Medulla oblongata (tissue), 1 donor: ENCODE measurements at regions not wholly inside any gene's neighbourhood (a gene's known extent, or its start where the extent isn't known, plus 50 kb on each side); places are given as distances from the start of the nearest gene placed in this dataset.

ENCODE experiments used
- DNase-seq: peaks from one replicate; pipeline ENCODE4 v3.0.0-alpha.2; 2015; ENCODE audit errors: extremely low spot score

DNA sequence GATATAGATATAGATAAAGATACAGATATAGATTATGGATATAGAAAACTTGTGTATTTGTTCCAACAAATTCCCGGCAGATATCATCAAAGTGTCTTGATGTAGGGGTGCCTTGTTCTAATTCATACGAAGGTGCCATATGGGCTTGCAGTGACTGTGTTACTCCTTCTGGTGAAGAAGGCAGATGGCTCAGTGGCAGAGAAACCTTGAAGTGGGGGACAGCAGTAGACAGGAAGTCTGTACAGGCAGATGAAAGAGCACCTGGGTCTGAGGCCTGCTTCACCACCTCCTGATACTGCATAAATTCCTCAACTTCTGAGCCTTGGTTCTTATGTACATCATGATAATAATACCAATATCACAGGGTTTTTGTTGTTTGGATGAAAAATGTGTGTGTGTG lies 179.5 kb upstream of the GATB start:
- DNase-seq: no peak

DNA sequence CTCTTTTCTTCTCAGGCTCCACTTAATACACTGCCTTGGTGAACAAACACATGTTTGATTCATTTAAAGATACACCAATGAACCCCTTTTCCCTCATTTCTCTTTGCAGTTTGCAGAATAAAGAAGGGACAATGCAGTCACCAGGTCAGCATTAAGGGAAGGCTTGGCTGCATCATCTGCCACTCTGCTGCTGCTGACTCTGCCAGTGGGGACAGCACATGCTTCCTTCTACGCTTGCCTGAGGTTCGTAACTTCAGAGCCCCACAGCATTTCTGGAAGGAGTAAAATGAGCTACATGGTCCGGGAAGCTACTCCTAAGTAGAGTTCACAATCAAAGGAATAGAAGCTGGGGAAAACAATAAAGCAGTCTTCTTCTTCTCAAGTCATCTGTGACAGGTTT lies 178.9 kb upstream of the GATB start:
- DNase-seq: no peak

DNA sequence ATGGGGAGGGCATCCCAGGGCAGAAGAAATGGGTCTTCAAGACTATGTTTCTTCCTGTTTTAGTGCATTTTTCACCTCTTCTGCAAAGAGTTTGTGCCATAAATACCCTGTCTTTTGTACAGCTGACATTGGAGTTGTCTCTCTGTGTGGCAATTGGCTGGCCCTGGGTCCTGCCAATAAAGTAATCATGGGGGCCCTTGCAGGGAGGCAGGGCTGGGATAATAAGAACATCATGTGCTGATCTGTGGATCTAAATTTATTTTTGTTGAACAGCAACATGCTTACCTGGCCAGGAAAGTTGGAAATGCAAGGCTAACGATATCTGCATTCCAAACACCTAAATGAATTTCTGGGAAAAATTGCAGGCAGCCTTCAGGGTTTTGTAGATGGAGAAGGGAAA lies 174.6 kb upstream of the GATB start:
- DNase-seq: no peak

DNA sequence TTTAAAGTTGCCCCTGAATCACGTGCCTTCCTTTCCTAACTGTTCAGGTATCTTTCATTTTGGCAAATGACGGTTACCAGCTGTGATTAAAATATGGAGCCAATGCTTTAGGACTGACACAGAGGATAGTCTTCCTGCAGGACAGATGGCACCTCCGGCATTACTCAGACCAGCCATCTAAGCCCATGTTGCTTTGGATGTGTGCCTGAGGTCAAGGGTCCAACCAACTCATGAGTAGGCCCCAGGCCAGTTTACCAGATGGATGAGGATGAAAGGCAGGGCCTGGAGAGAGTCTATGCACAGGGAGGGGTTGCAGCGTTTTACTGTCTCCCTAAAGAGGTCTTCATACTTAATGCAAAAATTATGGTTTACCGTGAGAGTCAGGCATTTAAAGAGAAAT lies 174.0 kb upstream of the GATB start:
- no peak for DNase-seq

DNA sequence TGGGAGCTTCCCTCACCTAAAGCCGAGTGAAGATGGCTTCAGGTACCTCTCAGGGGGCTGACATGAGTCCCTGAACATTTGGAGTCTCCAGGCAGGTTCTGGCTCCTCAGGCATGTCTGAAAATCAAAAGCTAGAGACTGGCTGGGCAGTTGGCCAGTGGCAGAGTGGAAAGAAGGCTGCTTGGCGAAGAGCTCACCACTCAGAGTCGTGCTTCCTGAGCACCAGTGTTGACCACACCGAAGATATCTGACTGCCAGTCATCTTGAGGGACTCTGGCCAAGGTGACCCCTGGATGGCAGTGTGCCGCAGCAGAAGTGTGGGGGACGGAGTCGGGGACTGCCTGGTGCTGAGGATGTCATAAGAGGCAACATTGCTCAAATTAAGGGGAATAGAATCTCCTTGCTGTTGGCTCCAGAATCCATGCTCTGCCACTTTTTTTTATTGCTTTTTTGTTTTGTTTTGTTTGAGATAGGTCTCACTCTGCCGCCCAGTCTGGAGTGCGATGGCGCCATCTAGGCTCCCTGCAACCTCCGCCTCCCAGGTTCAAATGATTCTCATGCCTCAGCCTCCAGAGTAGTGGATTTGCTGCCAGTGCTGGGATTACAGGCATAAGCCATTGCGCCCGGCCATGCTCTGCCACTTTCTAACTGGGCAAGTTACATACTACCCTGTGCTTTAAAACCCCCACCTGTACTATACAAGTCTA lies 172.5 kb upstream of the GATB start:
- DNase-seq: peak; percentile 13

DNA sequence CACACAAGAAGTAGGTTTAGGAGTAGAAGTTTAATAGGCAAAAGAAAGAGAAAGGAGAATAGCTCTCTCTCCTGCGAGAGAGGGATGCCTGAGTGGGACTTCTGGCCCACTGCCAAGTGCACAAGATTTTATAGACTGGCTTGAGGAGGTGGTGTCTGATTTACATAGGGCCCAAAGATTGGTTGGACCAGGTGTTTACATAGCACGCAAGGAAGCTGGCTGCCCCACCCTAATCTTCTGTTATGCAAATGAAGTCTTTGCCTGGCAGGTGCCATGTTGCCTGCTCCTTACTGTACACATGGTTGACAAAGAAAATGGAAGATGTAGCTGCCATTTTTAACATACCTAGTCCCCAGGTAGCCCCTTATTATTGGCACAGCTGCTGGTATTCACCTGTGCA lies 170.8 kb upstream of the GATB start:
- DNase-seq: no peak

DNA sequence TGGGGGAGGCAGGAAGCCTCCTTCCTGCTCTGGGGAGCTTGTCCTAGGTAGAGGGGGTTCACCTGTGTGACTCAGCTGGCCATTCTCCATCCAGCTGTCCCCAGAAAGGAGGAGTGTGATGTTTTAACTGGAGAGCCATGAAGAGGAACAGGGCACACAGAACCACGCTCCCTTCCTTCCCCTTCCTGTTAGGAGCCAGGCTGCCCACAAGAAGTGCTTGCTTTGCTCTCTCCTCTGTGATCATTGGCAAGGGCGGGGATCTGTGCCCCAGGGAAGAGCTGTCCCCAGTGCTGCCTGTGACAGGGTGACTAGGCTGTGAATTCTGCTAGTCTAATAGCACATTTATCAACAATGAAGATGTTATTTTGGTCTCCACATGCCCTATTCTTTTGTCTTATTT lies 169.6 kb upstream of the GATB start:
- no peak for DNase-seq

DNA sequence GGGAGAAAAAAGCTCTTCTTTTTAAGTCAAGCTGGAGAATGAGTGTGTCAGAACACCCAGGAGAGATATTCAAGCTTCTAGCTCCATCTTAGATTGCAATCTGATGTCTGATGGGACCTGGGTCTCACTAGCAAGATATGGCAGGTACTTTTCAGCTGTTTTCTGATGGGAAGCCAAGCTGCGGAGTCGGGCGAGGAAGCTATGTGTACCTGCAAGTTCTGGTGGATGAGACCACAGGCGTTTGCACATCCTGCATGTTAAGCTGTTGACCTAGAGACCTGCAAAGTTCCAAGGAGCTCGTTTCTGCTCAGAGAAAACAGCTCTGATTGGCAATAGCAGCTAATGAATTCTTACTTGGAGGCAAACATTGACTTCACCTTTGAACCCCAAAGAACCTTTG lies 167.3 kb upstream of the GATB start:
- DNase-seq: no peak

DNA sequence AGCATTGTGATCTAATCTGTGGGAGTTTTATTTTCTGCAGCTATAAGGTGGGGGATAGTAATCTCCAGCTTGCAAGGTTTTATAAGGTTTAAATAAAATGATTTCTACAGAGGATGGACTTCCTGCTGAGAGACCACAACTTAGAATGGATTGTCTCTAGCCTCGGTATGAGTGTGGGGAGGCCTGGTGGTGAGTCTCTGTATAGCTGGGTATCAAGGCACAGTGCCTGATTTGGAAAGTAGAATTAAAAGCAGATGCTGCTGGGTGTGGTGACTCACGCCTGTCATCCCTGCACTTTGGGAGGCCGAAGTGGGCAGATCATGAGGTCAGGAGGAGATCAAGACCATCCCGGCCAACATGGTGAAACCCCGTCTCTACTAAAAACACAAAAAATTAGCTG lies 162.0 kb upstream of the GATB start:
- no peak for DNase-seq

DNA sequence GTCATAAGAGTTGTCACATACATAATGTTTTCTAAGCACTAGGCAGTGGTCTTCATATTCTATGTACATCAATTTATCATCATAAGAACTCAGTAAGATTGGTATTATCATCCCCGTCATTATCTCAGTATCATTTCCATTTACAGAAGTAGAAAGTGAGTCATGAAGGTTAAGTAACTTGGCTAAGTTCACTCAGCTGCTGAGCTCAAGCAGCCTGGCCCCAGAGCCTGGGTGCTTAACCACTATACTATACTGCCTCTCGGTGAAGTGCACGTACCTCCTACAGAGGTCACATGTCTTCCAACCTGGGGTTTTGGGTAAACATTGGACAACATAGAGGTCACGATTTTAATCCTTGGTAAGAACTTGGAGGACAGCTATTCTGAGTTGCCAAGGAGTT lies 161.5 kb upstream of the GATB start:
- DNase-seq: no peak

DNA sequence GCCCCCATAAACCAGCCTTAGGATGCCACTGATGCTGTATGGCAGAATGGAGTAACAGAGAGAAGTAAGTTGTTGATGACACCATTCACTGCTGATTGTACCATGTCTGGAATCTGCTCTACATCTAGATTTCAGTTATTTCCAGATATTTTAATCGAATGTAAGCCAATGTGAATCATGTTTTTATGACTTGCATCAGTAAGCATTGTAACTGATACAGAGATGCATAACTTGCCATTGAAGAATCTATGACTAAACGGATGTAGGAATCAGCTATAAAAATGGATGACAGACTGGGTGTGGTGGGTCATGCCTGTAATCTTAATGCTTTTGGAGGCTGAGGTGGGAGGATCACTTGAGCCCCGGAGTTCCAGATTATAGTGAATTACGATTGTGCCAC lies 161.0 kb upstream of the GATB start:
- no peak for DNase-seq

DNA sequence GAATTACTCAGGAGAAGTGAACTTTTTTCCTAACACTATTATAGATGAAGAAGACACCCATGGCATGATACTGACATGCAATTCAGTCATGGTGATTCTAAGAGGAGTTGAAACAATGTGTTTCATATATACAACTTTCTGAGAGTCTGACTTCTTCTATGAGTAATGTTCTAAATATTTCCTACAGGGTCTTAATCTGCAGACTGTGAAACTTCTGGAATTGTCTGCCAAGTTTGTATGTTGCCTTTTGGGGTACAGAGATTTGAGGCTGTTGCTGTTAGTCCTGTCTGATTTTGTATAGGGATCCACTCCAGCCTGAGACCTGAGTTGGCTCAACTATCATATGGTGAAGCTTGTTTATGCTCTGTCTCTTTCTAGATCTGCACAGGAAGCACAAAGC lies 160.6 kb upstream of the GATB start:
- DNase-seq: no peak

DNA sequence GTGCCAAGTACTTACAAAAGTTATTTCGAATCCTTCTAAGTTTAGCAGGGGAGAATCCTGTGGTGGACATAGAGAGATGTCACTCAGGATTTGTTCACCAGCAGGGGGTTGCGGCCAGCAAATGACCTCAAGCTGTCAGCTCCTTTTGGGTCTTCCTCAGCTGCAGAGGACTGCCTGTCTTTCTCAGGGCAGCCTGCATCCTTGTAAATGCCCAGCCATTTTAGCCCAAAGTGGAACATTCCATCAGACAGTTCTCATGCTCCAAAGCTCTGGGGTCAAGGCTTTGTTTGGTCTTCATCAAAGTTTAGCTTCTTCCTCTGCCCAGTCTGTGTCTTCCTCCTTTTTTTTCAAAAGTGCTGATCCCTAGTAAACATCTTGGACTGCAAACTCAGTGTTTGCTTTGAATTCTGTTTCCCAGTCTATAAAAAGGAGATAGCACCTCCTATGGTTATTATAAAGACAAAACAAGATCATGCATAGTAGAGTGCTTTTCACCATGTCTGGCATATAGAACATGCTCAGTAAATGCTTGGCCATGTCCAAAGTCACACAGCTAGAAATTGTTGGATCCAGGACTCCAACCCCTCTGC lies 156.4 kb upstream of the GATB start:
- no peak for DNase-seq

DNA sequence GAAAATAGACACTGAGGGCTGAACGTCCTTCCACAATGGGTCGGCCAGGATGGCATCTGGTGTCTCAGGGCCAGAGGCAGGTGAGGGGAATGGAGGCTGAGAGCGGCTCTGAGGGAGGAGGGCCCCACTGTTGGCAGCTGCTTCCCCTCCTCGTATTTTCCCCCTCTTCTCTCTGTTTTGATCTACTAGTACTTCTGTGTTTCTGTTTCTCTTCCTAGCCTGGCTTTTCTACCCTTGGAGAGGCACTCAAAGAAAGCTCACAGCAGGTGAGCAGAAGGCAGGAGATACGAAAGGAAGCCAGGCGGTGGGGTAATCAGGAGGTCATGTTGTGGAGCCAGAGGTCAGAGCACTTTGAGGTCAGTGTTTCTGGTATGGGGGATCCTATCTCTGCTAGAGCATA lies 151.8 kb upstream of the GATB start:
- no peak for DNase-seq

DNA sequence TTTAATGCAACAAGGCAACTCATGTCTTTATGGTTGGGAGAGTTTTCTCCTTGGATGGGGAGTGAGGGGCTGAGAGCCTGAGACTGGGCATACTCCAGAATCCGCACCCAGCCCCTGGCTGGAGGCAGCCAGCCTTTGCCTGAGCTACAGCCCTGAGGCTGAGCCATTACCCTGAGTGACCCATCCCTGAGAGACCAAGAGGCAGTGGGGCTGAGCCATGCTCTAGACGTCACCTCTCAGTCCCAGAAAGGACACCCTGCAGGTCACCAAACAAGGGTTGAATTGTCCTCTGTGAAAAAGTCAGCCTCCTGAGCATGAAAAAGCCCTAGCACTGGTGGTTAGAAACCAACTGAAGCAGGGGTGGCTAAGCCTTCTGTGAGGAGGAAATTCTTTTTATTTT lies 151.2 kb upstream of the GATB start:
- no peak for DNase-seq

DNA sequence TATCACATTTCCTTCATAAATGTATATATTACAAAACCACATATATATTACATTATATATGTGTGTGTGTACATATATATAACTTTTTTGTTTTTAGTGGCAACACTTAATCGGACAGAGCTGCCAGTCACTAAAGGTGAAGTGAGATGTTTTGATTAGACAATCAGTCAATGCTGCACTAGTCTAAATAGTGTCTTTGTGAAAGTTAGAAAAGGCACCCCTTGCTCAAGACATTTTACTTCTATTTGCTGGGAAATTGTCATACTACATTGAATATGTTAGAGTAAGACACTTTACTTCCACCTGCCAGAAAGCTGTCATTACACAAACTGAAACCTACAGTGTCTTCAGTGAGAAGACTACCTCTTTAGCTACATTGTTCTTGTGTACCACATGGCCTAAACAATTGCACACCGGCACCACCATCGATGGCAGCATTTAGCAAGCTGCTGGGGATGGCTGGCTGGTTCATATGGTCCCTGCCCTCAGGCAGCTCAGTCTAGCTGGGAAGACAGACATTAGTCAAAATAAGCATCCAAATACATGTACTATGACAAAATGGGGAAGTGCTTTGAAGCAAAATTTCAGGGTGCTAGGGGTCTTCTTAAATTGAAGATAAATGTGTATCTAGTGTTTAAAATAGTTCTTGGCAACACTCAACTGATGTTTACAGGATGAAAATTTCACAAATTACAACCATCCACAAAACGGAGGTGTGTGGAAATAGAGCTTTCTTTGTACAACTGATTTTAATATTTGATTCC lies 148.1 kb upstream of the GATB start:
- no peak for DNase-seq

DNA sequence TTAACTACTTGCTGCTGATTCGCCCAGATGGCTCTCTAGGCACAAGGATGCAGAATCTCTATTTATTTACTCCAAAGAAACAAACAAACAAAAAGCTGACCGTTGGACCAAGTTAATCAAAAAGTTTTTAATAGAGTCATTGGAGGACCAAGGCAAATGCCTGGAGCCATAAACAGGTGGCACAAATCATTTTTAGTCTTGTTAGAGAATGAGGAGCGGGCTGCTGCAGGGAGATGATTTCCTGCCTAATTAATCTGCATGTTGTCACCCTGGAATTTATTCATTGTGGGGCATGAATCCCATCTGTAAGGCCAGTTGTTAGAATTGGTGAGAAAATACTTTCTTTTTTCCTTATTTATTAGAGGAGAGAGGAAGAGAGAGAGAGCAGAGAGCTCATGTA lies 147.4 kb upstream of the GATB start:
- DNase-seq: no peak

DNA sequence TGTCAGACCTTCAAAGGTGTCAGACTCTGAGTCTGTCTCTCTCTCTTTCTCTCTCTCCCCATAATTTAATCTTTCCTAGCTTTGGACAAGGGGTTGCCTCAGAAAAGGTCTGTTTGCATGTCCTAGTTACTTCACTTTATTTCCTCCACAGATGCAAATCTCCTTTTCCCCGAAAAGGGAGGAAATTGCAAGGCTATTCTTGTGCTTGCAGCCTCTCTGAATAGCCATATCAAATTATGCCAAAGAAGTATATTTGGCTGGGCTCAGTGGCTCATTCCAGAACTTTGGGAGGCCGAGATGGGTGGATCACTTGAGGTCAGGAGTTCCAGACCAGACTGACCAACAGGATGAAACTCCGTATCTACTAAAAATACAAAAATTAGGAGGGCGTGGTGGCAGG lies 145.6 kb upstream of the GATB start:
- DNase-seq: no peak

DNA sequence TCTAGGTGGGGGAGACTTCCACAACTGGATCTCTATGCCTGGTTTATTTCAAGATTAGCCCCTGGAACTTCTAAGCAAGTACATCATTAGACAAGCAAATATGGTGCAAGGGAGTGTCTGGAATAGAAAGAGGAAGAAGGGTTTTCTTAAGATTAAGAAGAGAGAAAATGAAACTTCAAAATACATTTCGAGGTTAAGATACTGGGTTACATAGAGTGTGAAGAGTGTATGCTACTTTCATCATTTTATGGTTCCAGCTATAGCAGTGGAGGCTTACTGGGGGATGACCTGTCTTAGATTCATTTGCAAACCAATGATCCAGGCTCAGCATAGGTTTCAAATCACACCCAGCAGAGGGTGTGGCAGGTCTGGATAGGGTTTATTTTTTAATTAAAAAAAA lies 144.4 kb upstream of the GATB start:
- no peak for DNase-seq

DNA sequence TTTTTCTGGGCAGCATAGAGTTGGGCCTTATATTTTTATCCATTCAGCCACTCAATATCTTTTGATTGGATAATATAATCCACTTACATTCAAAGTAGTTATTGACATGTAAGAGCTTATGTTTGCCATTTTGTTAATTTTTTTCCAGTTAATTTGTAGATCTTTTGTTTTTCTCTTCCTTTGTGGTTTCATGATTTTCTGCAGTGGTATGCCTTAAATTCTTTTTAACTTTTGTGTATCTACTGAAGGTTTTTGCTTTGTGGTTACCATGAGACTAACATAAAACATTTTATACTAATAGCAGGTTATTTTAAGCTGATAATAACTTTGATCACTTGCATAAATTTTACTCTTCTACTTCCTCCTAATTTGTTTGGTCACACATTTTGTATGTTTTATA lies 140.8 kb upstream of the GATB start:
- no peak for DNase-seq

DNA sequence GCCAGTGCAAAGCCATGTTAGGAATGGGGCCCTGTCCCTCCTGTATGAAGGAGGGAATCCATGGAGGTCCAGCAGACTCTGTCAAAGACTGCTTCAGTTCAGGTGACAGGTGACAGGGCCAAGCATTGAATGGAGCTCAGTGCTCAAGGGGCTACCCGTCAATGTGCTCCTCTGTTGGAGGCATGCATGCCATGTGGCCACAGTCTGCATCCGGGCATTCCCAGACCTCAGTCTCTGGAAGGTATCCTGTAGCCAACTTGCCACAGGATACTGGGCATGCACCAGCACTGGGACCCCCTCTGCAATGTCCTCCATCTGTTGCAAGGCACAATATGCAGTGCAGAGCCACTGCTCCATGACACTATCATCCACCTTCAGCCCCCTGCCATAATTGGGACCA lies 136.1 kb upstream of the GATB start:
- DNase-seq: no peak

DNA sequence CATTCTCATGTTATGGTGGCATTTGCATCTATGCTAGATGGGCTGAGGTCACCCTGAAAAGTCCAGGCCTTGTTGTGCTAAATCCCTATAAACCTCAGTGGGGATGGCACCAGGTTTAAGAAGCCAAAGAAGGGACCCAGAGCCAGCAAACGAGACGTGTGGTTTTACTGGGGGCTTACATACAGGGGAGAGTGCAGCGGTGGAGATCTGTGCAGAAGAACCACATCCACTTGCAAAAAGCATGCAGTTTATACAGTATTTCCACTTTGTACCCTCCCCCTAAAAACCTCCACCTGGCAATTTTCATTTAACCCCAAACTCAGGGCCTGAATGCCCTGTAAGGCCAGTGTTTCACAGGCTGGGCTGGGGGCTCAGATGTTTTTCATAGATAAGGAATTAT lies 134.9 kb upstream of the GATB start:
- DNase-seq: no peak

DNA sequence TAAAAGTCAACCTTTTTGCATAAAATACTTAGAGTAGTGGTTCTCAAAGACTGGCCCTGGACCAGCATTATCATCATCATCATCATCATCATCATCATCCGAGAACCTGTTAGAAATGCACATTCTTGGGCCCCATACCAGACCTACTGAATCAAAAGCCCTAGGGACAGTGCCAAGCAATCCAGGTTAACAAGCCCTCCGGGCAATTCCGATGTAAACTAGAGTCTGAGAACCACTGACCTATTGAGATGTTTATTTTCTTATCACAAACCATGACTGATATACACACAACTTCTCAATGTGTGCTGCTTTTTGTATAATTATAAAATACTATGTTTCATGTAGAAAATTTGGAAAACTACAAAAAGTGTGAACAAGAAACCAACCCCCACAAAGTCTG lies 133.4 kb upstream of the GATB start:
- no peak for DNase-seq
